Thyroid gland (tissue), 4 donors: ENCODE measurements at regions not wholly inside any gene's neighbourhood (a gene's known extent, or its start where the extent isn't known, plus 50 kb on each side); places are given as distances from the start of the nearest gene placed in this dataset.
"Not testable (repeated sequence)": the region's sequence is repeated elsewhere in the genome, so short reads cannot be mapped to it uniquely, and the experiment has no call there.

Experiments used
- POLR2A ChIP-seq, 2 donors: fragments of 450-650 bp; IDR thresholded peaks; one replicate each; pipeline ENCODE4 v1.6.1; 2017; ENCODE audit warnings: antibody characterized with exemption in 2 of 2, mild to moderate bottlenecking in 2 of 2, moderate library complexity in 1 of 2
- TF ChIP-seq, protein P1 (sequence below), 6 experiments: fragments of 200-600 bp in 3 of 6; fragments of 450-650 bp in 3 of 6; sonication (generic) in 3 of 6; IDR thresholded peaks; one replicate each; pipeline ENCODE4 v1.5.1; 2016 to 2019; ENCODE audit warnings: antibody characterized with exemption in 6 of 6, mild to moderate bottlenecking in 2 of 6, inconsistent platforms in 1 of 6, moderate library complexity in 1 of 6

DNA sequence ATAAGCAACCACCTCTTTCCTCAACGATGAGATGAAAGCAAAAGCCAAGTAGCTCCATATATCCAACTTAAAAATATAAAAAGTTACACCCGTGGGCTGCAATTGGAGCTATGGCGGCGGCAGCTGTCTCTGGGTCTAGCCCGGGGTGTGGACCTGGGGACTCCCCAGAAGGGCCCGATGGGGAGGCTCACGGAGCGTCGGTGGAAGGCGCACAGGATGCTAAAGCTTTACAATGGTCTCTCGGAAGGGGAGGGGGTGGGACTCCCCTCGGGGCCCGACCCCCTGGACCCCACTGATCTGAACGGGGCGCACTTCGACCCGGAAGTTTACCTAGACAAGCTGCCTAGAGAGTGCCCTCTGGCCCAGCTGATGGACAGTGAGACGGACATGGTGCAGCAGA lies 118.7 kb upstream of the HMX1 start:
- TF ChIP-seq, protein P1, sequence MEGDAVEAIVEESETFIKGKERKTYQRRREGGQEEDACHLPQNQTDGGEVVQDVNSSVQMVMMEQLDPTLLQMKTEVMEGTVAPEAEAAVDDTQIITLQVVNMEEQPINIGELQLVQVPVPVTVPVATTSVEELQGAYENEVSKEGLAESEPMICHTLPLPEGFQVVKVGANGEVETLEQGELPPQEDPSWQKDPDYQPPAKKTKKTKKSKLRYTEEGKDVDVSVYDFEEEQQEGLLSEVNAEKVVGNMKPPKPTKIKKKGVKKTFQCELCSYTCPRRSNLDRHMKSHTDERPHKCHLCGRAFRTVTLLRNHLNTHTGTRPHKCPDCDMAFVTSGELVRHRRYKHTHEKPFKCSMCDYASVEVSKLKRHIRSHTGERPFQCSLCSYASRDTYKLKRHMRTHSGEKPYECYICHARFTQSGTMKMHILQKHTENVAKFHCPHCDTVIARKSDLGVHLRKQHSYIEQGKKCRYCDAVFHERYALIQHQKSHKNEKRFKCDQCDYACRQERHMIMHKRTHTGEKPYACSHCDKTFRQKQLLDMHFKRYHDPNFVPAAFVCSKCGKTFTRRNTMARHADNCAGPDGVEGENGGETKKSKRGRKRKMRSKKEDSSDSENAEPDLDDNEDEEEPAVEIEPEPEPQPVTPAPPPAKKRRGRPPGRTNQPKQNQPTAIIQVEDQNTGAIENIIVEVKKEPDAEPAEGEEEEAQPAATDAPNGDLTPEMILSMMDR (IDR thresholded peaks at IDR 0.05): not testable (repeated sequence)
- not testable (repeated sequence) for TF ChIP-seq POLR2A (IDR thresholded peaks at IDR 0.05)
